BJ (cell line): ENCODE measurements at regions not wholly inside any gene's neighbourhood (a gene's known extent, or its start where the extent isn't known, plus 50 kb on each side); places are given as distances from the start of the nearest gene placed in this dataset.

ENCODE experiments used
- CTCF ChIA-PET: fragments of 350-600 bp; formaldehyde crosslinking; extraction: SDS; loops from one replicate; lab custom pipeline; 2021; ENCODE audit warnings: antibody characterized with exemption, inconsistent platforms; lab: Yijun Ruan, JAX
- POLR2A ChIA-PET: fragments of 300-600 bp; sonication (Branson Sonifier 250); formaldehyde crosslinking; extraction: SDS; loops from one replicate; lab custom pipeline; 2021; ENCODE audit warnings: antibody characterized with exemption; lab: Charles Lee
- DNase-seq: peaks from one replicate; pipeline ENCODE4 v3.0.0-alpha.2; 2011; ENCODE audit warnings: low read depth
- H3K27me3 ChIP-seq: 2 replicates; pipeline ENCODE4 v1.6.0; 2011; ENCODE audit warnings: low read length; ENCODE audit not compliant: control insufficient read depth, insufficient read depth
- H3K36me3 ChIP-seq: 2 replicates; pipeline ENCODE4 v1.5.1; 2011; ENCODE audit warnings: low read length; ENCODE audit not compliant: control insufficient read depth, insufficient read depth
- H3K4me3 ChIP-seq: 2 replicates; pipeline ENCODE4 v1.5.1; 2011; ENCODE audit warnings: low read depth, mild to moderate bottlenecking, control low read depth, low read length
- CTCF ChIP-seq: IDR thresholded peaks from 2 replicates; pipeline ENCODE4 v1.5.1; 2011; ENCODE audit warnings: low read depth, mild to moderate bottlenecking, control low read depth, inconsistent platforms, low read length, moderate library complexity; ENCODE audit not compliant: insufficient read depth

- H3K36me3 ChIP-seq, result no peaks in the 10 kb centered on the region
- H3K27me3 ChIP-seq, result no peaks in the 10 kb centered on the region
- H3K4me3 ChIP-seq, result no peak overlapping the region
- no peak for DNase-seq
- no peak for TF ChIP-seq CTCF
- ChIA-PET POLR2A (no interaction called here), CTCF (no interaction called here)
Observed at GRCh38 chr10:9416331-9416730, 1361.8 kb downstream of the GATA3 start.

DNA sequence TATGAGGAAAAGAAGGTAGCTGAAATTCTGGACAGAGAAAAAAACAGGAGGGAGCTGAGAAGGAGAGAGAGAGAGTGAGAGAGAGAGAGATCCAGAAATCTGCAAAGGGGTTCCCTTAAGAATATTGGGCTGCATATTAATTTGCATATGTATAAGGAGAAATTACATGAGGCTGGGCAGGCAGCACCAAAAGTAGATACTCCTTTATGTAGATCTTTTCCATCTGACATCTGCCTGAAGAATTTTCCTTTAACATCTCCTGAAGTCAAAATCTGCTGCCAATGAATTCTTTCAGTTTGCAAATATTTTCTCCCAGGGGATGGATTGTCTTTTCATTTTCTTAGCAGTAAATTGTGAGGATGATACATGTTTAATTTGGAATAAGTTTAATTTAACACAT is 1365.3 kb downstream of the GATA3 start:
- no peak for DNase-seq
- ChIA-PET POLR2A (no interaction called here), CTCF (no interaction called here)
- Histone ChIP-seq H3K4me3 (no peak overlapping the region), H3K36me3 (no peaks in the 10 kb centered on the region), H3K27me3 (no peaks in the 10 kb centered on the region)
- no peak for TF ChIP-seq CTCF

DNA sequence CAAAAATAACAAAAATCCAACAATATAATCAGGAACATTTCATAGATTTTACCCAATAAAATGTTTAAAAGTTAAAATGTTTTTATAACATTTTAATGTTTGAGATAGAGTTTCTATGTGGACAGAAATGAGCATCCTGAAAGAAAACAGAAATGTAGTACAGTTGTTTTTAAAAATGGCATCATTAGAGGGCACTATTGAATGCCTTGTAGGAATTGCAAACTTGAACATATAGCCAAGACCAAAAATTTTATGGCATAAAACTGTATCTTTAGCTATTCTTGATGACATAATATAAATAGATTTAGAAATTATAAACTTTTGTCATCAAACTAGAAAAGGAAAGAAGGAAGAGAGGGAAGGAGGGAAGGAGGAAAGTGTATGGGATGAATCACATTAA is 1372.7 kb downstream of the GATA3 start:
- no peak for DNase-seq
- TF ChIP-seq CTCF, result no peak
- ChIA-PET POLR2A (no interaction called here), CTCF (no interaction called here)
- H3K27me3 ChIP-seq, result no peaks in the 10 kb centered on the region
- no peaks in the 10 kb centered on the region for H3K36me3 ChIP-seq
- no peak overlapping the region for H3K4me3 ChIP-seq

GRCh38 chr10:9437131-9437530 is 1382.6 kb downstream of the GATA3 start:
- Histone ChIP-seq H3K36me3 (no peaks in the 10 kb centered on the region), H3K27me3 (no peaks in the 10 kb centered on the region), H3K4me3 (no peak overlapping the region)
- ChIA-PET CTCF (no interaction called here), POLR2A (no interaction called here)
- TF ChIP-seq CTCF, result no peak
- no peak for DNase-seq

DNA sequence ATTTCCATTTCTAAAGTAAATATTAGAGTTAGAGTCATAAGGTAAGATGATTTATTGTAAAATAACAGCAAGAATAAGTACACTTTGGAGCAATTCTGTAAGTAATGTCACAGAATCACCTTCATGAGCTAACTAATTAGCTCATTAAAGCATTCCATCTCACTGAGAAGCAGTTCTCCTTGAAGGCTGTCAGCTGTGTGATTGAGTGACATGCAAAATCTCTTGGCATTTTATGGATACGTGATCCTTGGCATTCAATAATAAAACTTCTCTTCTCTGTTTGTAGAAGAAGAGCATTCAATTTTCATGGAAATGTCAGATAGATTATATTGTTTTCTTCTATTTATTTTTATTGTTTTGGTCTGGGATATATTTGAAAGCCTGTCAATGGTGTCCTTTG is 1389.3 kb downstream of the GATA3 start:
- Histone ChIP-seq H3K27me3 (no peaks in the 10 kb centered on the region), H3K4me3 (no peak overlapping the region), H3K36me3 (no peaks in the 10 kb centered on the region)
- CTCF ChIA-PET, result no interaction called here
- POLR2A ChIA-PET, result no interaction called here
- TF ChIP-seq CTCF, result no peak
- no peak for DNase-seq
